ENCODE measurements at regions not wholly inside any gene's neighbourhood (a gene's known extent, or its start where the extent isn't known, plus 50 kb on each side); places are given as distances from the start of the nearest gene placed in this dataset.

DNA sequence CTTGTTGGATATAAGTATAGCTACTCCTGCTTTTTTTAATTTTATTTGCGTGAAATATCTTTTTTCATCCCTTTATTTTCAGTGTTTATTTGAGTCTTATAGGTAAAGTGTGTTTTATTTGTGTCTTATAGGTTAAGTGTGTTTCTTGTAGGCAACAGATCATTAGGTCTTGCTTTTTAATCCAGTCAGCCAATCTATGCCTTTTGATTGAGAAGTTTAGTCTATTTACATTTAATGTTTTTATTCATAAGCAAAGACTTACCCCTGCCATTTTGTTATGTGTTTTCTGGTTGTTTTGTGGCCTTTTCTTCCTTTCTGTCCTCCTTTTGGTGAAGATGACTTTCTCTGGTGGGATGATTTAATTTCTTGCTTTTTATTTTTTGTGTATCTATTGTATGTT, 232.0 kb downstream of the RAP2B start:
- Histone ChIP-seq H3K27me3 (replicated peaks; ENCODE audit: control insufficient read depth, insufficient read depth, low read length) (no peaks in the 10 kb centered on the region), H3K9me3 (peaks cover 3% of the 10 kb centered on the region; the same call in 1 of the 2 replicates), H3K4me3 (ENCODE audit: low read depth, low read length) (no peak overlapping the region), H3K36me3 (ENCODE audit: control insufficient read depth, insufficient read depth, low read length) (no peaks in the 10 kb centered on the region), H3K4me1 (no peaks in the 10 kb centered on the region)
- Mint-ChIP-seq H3K4me3 (ENCODE audit: unreplicated experiment) (no peak overlapping the region), H3K27me3 (ENCODE audit: insufficient read depth, unreplicated experiment) (no peaks in the 10 kb centered on the region), H3K4me1 (ENCODE audit: low read depth, unreplicated experiment) (no peaks in the 10 kb centered on the region), H3K27ac (ENCODE audit: unreplicated experiment) (no peak overlapping the region), H3K36me3 (ENCODE audit: insufficient read depth, unreplicated experiment) (no peaks in the 10 kb centered on the region), H3K9me3 (ENCODE audit: unreplicated experiment) (peaks cover 21% of the 10 kb centered on the region)
- TF ChIP-seq, protein P1, sequence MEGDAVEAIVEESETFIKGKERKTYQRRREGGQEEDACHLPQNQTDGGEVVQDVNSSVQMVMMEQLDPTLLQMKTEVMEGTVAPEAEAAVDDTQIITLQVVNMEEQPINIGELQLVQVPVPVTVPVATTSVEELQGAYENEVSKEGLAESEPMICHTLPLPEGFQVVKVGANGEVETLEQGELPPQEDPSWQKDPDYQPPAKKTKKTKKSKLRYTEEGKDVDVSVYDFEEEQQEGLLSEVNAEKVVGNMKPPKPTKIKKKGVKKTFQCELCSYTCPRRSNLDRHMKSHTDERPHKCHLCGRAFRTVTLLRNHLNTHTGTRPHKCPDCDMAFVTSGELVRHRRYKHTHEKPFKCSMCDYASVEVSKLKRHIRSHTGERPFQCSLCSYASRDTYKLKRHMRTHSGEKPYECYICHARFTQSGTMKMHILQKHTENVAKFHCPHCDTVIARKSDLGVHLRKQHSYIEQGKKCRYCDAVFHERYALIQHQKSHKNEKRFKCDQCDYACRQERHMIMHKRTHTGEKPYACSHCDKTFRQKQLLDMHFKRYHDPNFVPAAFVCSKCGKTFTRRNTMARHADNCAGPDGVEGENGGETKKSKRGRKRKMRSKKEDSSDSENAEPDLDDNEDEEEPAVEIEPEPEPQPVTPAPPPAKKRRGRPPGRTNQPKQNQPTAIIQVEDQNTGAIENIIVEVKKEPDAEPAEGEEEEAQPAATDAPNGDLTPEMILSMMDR (IDR thresholded peaks at IDR 0.05; ENCODE audit: insufficient read depth in 1 of 2, low read depth in 1 of 2, low read length in 1 of 2, severe bottlenecking in 1 of 2, unreplicated experiment in 1 of 2), result no peak
- no peak for DNase-seq
- CTCF ChIA-PET, result no interaction called here
- POLR2A ChIA-PET, result no interaction called here
- BruUV-seq (replicated peaks), result no TSS peak
- intact Hi-C loops (cut with micrococcal nuclease; ENCODE audit: unreplicated experiment), result no loop called here

- peaks cover 21% of the 10 kb centered on the region for H3K9me3 Mint-ChIP-seq (ENCODE audit: unreplicated experiment)
- no peaks in the 10 kb centered on the region for H3K27me3 Mint-ChIP-seq (ENCODE audit: insufficient read depth, unreplicated experiment)
- BruUV-seq (replicated peaks), result no TSS peak
- TF ChIP-seq, protein P1 (IDR thresholded peaks at IDR 0.05; ENCODE audit: insufficient read depth in 1 of 2, low read depth in 1 of 2, low read length in 1 of 2, severe bottlenecking in 1 of 2, unreplicated experiment in 1 of 2), result no peak
- intact Hi-C loops (cut with micrococcal nuclease; ENCODE audit: unreplicated experiment), result no loop called here
- ChIA-PET CTCF (no interaction called here), POLR2A (no interaction called here)
- Histone ChIP-seq H3K36me3 (ENCODE audit: control insufficient read depth, insufficient read depth, low read length) (no peaks in the 10 kb centered on the region), H3K4me1 (no peaks in the 10 kb centered on the region), H3K9me3 (peaks cover 3% of the 10 kb centered on the region; the same call in 1 of the 2 replicates), H3K4me3 (ENCODE audit: low read depth, low read length) (no peak overlapping the region), H3K27me3 (replicated peaks; ENCODE audit: control insufficient read depth, insufficient read depth, low read length) (no peaks in the 10 kb centered on the region)
- no peaks in the 10 kb centered on the region for H3K4me1 Mint-ChIP-seq (ENCODE audit: low read depth, unreplicated experiment)
- no peak overlapping the region for H3K27ac Mint-ChIP-seq (ENCODE audit: unreplicated experiment)
- no peak overlapping the region for H3K4me3 Mint-ChIP-seq (ENCODE audit: unreplicated experiment)
- DNase-seq, result no peak
- no peaks in the 10 kb centered on the region for H3K36me3 Mint-ChIP-seq (ENCODE audit: insufficient read depth, unreplicated experiment)
Measured at GRCh38 chr3:153396581-153396980, 234.6 kb downstream of the RAP2B start.

- H3K4me1 Mint-ChIP-seq (ENCODE audit: low read depth, unreplicated experiment), result no peaks in the 10 kb centered on the region
- Histone ChIP-seq H3K4me3 (ENCODE audit: low read depth, low read length) (no peak overlapping the region), H3K27me3 (replicated peaks; ENCODE audit: control insufficient read depth, insufficient read depth, low read length) (no peaks in the 10 kb centered on the region), H3K9me3 (peaks cover 3% of the 10 kb centered on the region; the same call in 1 of the 2 replicates), H3K36me3 (ENCODE audit: control insufficient read depth, insufficient read depth, low read length) (no peaks in the 10 kb centered on the region), H3K4me1 (no peaks in the 10 kb centered on the region)
- BruUV-seq (replicated peaks), result no TSS peak
- no peaks in the 10 kb centered on the region for H3K36me3 Mint-ChIP-seq (ENCODE audit: insufficient read depth, unreplicated experiment)
- no peaks in the 10 kb centered on the region for H3K27me3 Mint-ChIP-seq (ENCODE audit: insufficient read depth, unreplicated experiment)
- TF ChIP-seq, protein P1 (IDR thresholded peaks at IDR 0.05; ENCODE audit: insufficient read depth in 1 of 2, low read depth in 1 of 2, low read length in 1 of 2, severe bottlenecking in 1 of 2, unreplicated experiment in 1 of 2), result no peak
- intact Hi-C loops (cut with micrococcal nuclease; ENCODE audit: unreplicated experiment), result no loop called here
- no peak for DNase-seq
- H3K4me3 Mint-ChIP-seq (ENCODE audit: unreplicated experiment), result no peak overlapping the region
- ChIA-PET POLR2A (no interaction called here), CTCF (no interaction called here)
- H3K9me3 Mint-ChIP-seq (ENCODE audit: unreplicated experiment), result peaks cover 19% of the 10 kb centered on the region
- H3K27ac Mint-ChIP-seq (ENCODE audit: unreplicated experiment), result no peak overlapping the region
Measured at GRCh38 chr3:153397794-153398193, 235.8 kb downstream of the RAP2B start.

Measured in Caco-2 (cell line).